Gastrocnemius medialis (tissue), 4 donors: ENCODE measurements at regions not wholly inside any gene's neighbourhood (a gene's known extent, or its start where the extent isn't known, plus 50 kb on each side); places are given as distances from the start of the nearest gene placed in this dataset.

Experiments used
- CTCF ChIP-seq, 5 experiments: fragments of 450-650 bp in 3 of 5; fragments of 200-600 bp in 2 of 5; sonication (generic) in 2 of 5; IDR thresholded peaks in 4 of 5; conservative IDR thresholded peaks in 1 of 5; 1 replicate in 4 of 5; 2 replicates in 1 of 5; pipeline ENCODE4 v1.5.1; 2016 to 2019; ENCODE audit warnings: antibody characterized with exemption in 5 of 5, mild to moderate bottlenecking in 3 of 5, moderate library complexity in 3 of 5
- POLR2A ChIP-seq, 2 donors: fragments of 450-650 bp; IDR thresholded peaks; one replicate each; pipeline ENCODE4 v1.6.1; 2017; ENCODE audit warnings: antibody characterized with exemption in 2 of 2, mild to moderate bottlenecking in 2 of 2, moderate library complexity in 2 of 2

- no peak for TF ChIP-seq CTCF (IDR thresholded peaks at IDR 0.05 in 4 of 5, conservative IDR thresholded peaks at IDR 0.05 in 1 of 5)
- no peak for TF ChIP-seq POLR2A (IDR thresholded peaks at IDR 0.05)
These were observed 225.6 kb downstream of the EFCAB11 start for GRCh38 chr14:89728964-89729363.
